K562 (cell line): ENCODE measurements at regions not wholly inside any gene's neighbourhood (a gene's known extent, or its start where the extent isn't known, plus 50 kb on each side); places are given as distances from the start of the nearest gene placed in this dataset.

ENCODE experiments used
- CCNT2 ChIP-seq: IDR thresholded peaks from 2 replicates; pipeline ENCODE4 v1.6.1; 2011; ENCODE audit warnings: borderline replicate concordance, low read depth, mild to moderate bottlenecking, moderate library complexity, mixed read lengths, low read length; ENCODE audit not compliant: insufficient read length; ENCODE audit errors: extremely low read depth
- CHAMP1 ChIP-seq: fragments of 450-650 bp; IDR thresholded peaks from 2 replicates; pipeline ENCODE4 v1.6.1; 2016; ENCODE audit warnings: mild to moderate bottlenecking
- CHD7 ChIP-seq: fragments of 200-600 bp; sonication (generic); IDR thresholded peaks from one replicate; pipeline ENCODE4 v1.6.1; 2012; ENCODE audit warnings: mild to moderate bottlenecking, low read depth, low read length, inconsistent platforms
- FOXK2 ChIP-seq, 2 experiments: fragments of 450-650 bp; IDR thresholded peaks in 1 of 2; conservative IDR thresholded peaks in 1 of 2; 2 replicates each; pipeline ENCODE4 v1.6.1; 2016; ENCODE audit warnings: low read depth in 2 of 2, mild to moderate bottlenecking in 1 of 2
- HDAC3 ChIP-seq: fragments of 450-650 bp; IDR thresholded peaks from 2 replicates; pipeline ENCODE4 v1.6.1; 2018; ENCODE audit warnings: borderline replicate concordance, mild to moderate bottlenecking, moderate library complexity; ENCODE audit not compliant: partially characterized antibody
- KAT2B ChIP-seq: IDR thresholded peaks from one replicate; pipeline ENCODE4 v1.6.1; 2012; ENCODE audit warnings: low read depth, mild to moderate bottlenecking, control low read depth, inconsistent platforms, low read length, moderate library complexity
- SMAD3 ChIP-seq: fragments of 450-650 bp; formaldehyde crosslinking; conservative IDR thresholded peaks from 2 replicates; pipeline ENCODE4 v1.4.0; 2020; ENCODE audit warnings: mild to moderate bottlenecking
- XRCC5 ChIP-seq: fragments of 200-400 bp; formaldehyde crosslinking; IDR thresholded peaks from 2 replicates; pipeline ENCODE4 v1.6.1; 2017; ENCODE audit warnings: low read depth, mild to moderate bottlenecking, low read length
- ZNF124 ChIP-seq: sonication (generic); formaldehyde crosslinking; IDR thresholded peaks from 2 replicates; pipeline ENCODE4 v1.8.1; 2022; ENCODE audit warnings: missing genetic modification reagents
- ZNF354B ChIP-seq: fragments of 250-450 bp; sonication (Bioruptor Pico); IDR thresholded peaks from 2 replicates; pipeline ENCODE4 v1.4.0; 2020
- ZNF436 ChIP-seq: fragments of 250-450, 450-650 bp; sonication (Bioruptor Pico); formaldehyde crosslinking; IDR thresholded peaks from 2 replicates; pipeline ENCODE4 v1.7.0; 2020; ENCODE audit warnings: mild to moderate bottlenecking
- TF ChIP-seq, protein P1 (sequence below), 2 experiments: fragments of 250-450 bp in 1 of 2; fragments of 450-650 bp in 1 of 2; sonication (Bioruptor Pico) in 1 of 2; IDR thresholded peaks; 2 replicates each; pipeline versions ENCODE4 v1.6.1 to v1.8.0; 2016 to 2021; ENCODE audit warnings: mild to moderate bottlenecking in 2 of 2, moderate library complexity in 2 of 2, missing compliant biosample characterization in 1 of 2, missing genetic modification characterization in 1 of 2

GRCh38 chr6:28807682-28808280 is 116.0 kb downstream of the TRIM27 start (continued):
- TF ChIP-seq CHD7 (no peak), HDAC3 (peak; percentile 41), SMAD3 (CRISPR knock-in tag) (no peak), CHAMP1 (peak; percentile 57; the same call in 1 of the 2 replicates), ZNF354B (CRISPR knock-in tag) (no peak), FOXK2 (conservative IDR thresholded peaks at IDR 0.05 in 1 of 2, IDR thresholded peaks at IDR 0.05 in 1 of 2; ENCODE audit: low read depth in 2 of 2) (peak in 1 of 2 experiments; percentile 79; a peak in 3 of 4 replicates), CCNT2 (no peak), XRCC5 (peak; percentile 48; the same call in 1 of the 2 replicates), ZNF124 (CRISPR knock-in tag) (no peak), KAT2B (no peak), ZNF436 (CRISPR knock-in tag) (no peak)
- TF ChIP-seq, protein P1, sequence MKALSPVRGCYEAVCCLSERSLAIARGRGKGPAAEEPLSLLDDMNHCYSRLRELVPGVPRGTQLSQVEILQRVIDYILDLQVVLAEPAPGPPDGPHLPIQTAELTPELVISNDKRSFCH (CRISPR knock-in tag; IDR thresholded peaks at IDR 0.05): no peak
- TF ChIP-seq, protein P1 (tag; IDR thresholded peaks at IDR 0.05): no peak
